Parathyroid adenoma (tissue), 2 donors: ENCODE measurements at regions not wholly inside any gene's neighbourhood (a gene's known extent, or its start where the extent isn't known, plus 50 kb on each side); places are given as distances from the start of the nearest gene placed in this dataset.

ENCODE experiments used
- H2AFZ ChIP-seq: fragments of 300-600 bp; sonication (generic); one replicate; pipeline ENCODE4 v1.7.0; 2017; ENCODE audit warnings: antibody characterized with exemption, mild to moderate bottlenecking
- H3K27ac ChIP-seq: fragments of 300-600 bp; sonication (generic); one replicate; pipeline ENCODE4 v1.7.0; 2017
- H3K27me3 ChIP-seq: fragments of 300-600 bp; sonication (generic); one replicate; pipeline ENCODE4 v1.7.0; 2017; ENCODE audit warnings: low read length; ENCODE audit not compliant: control insufficient read depth, insufficient read depth
- H3K36me3 ChIP-seq: fragments of 300-600 bp; sonication (generic); one replicate; pipeline ENCODE4 v1.7.0; 2017; ENCODE audit warnings: low read length; ENCODE audit not compliant: control insufficient read depth, insufficient read depth
- H3K4me1 ChIP-seq: fragments of 300-600 bp; sonication (generic); one replicate; pipeline ENCODE4 v1.7.0; 2017; ENCODE audit warnings: control low read depth
- H3K4me2 ChIP-seq: fragments of 300-600 bp; sonication (generic); one replicate; pipeline ENCODE4 v1.7.0; 2017; ENCODE audit warnings: low read length
- H3K4me3 ChIP-seq: fragments of 300-600 bp; sonication (generic); one replicate; pipeline ENCODE4 v1.7.0; 2017; ENCODE audit warnings: low read depth, low read length
- H3K79me2 ChIP-seq: fragments of 300-600 bp; sonication (generic); one replicate; pipeline ENCODE4 v1.7.0; 2017; ENCODE audit warnings: control low read depth
- H3K9ac ChIP-seq: fragments of 300-600 bp; sonication (generic); one replicate; pipeline ENCODE4 v1.7.0; 2017; ENCODE audit warnings: mild to moderate bottlenecking
- H3K9me3 ChIP-seq: fragments of 300-600 bp; sonication (generic); one replicate; pipeline ENCODE4 v1.7.0; 2017; ENCODE audit warnings: low read length; ENCODE audit not compliant: control insufficient read depth
- CTCF ChIP-seq: fragments of 300-600 bp; sonication (generic); IDR thresholded peaks from one replicate; pipeline ENCODE4 v1.7.0; 2017; ENCODE audit warnings: antibody characterized with exemption, mild to moderate bottlenecking
- donor health status: primary hyperparathyroidism.

GRCh38 chr4:89539374-89539773 lies 231.8 kb upstream of the GPRIN3 start:
- no peaks in the 10 kb centered on the region for H3K27me3 ChIP-seq
- no peak overlapping the region for H3K4me3 ChIP-seq
- no peak overlapping the region for H3K4me2 ChIP-seq
- no peaks in the 10 kb centered on the region for H3K9me3 ChIP-seq
- H3K4me1 ChIP-seq: no peaks in the 10 kb centered on the region
- no peak overlapping the region for H2AFZ ChIP-seq
- H3K36me3 ChIP-seq: no peaks in the 10 kb centered on the region
- TF ChIP-seq CTCF: no peak
- H3K79me2 ChIP-seq: no peaks in the 10 kb centered on the region
- H3K9ac ChIP-seq: no peak overlapping the region
- no peak overlapping the region for H3K27ac ChIP-seq

- Histone ChIP-seq H3K9ac (no peak overlapping the region), H3K4me2 (no peak overlapping the region), H3K27me3 (no peaks in the 10 kb centered on the region), H3K9me3 (no peaks in the 10 kb centered on the region), H3K27ac (no peak overlapping the region), H3K79me2 (no peaks in the 10 kb centered on the region), H3K36me3 (no peaks in the 10 kb centered on the region), H3K4me3 (no peak overlapping the region), H2AFZ (no peak overlapping the region), H3K4me1 (no peaks in the 10 kb centered on the region)
- TF ChIP-seq CTCF: no peak
Observed at GRCh38 chr4:89538886-89539285, 231.3 kb upstream of the GPRIN3 start.

- no peak overlapping the region for H3K4me3 ChIP-seq
- no peak overlapping the region for H3K27ac ChIP-seq
- TF ChIP-seq CTCF: no peak
- H3K79me2 ChIP-seq: no peaks in the 10 kb centered on the region
- no peak overlapping the region for H2AFZ ChIP-seq
- H3K36me3 ChIP-seq: no peaks in the 10 kb centered on the region
- no peaks in the 10 kb centered on the region for H3K4me1 ChIP-seq
- H3K9ac ChIP-seq: no peak overlapping the region
- H3K27me3 ChIP-seq: no peaks in the 10 kb centered on the region
- no peak overlapping the region for H3K4me2 ChIP-seq
- no peaks in the 10 kb centered on the region for H3K9me3 ChIP-seq
Observed at GRCh38 chr4:89538171-89538570, 230.6 kb upstream of the GPRIN3 start.

- H3K4me3 ChIP-seq: no peak overlapping the region
- H3K36me3 ChIP-seq: no peaks in the 10 kb centered on the region
- H3K27me3 ChIP-seq: no peaks in the 10 kb centered on the region
- no peaks in the 10 kb centered on the region for H3K79me2 ChIP-seq
- no peaks in the 10 kb centered on the region for H3K9me3 ChIP-seq
- H3K4me2 ChIP-seq: no peak overlapping the region
- no peaks in the 10 kb centered on the region for H3K4me1 ChIP-seq
- no peak overlapping the region for H2AFZ ChIP-seq
- H3K27ac ChIP-seq: no peak overlapping the region
- no peak overlapping the region for H3K9ac ChIP-seq
- no peak for TF ChIP-seq CTCF
Observed at GRCh38 chr4:89537281-89537680, 229.7 kb upstream of the GPRIN3 start.

GRCh38 chr4:89535251-89535650 lies 227.7 kb upstream of the GPRIN3 start:
- Histone ChIP-seq H3K27me3 (no peaks in the 10 kb centered on the region), H3K4me3 (no peak overlapping the region)
- TF ChIP-seq CTCF: no peak

More at GRCh38 chr4:89535251-89535650, 227.7 kb upstream of the GPRIN3 start:
- Histone ChIP-seq H3K4me1 (no peaks in the 10 kb centered on the region), H3K36me3 (no peaks in the 10 kb centered on the region), H3K27ac (no peak overlapping the region), H2AFZ (no peak overlapping the region), H3K9me3 (no peaks in the 10 kb centered on the region), H3K9ac (no peak overlapping the region), H3K79me2 (no peaks in the 10 kb centered on the region), H3K4me2 (no peak overlapping the region)
